ENCODE measurements at regions not wholly inside any gene's neighbourhood (a gene's known extent, or its start where the extent isn't known, plus 50 kb on each side); places are given as distances from the start of the nearest gene placed in this dataset.

DNA sequence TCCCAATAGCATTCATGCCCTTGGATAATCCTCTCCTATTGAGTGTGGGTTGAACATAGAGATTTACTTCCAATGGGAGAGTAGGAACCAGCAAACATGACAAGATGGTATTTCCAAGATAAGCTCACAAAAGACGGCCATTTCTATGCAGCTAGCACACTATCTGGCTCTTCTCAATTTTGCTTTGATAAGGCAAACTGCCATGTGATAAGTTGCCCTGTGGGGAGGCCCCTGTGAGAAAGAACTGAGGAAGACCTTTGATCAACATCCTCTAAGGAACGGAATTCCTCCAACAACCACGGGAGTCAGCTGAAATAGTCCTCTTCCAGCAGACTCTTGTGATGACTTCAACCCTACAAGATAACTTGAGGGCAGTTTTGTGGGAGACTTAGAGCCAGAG is 211.9 kb upstream of the TRPM3 start:
- WGBS, result 71% methylated on average over 3 of the region's 3 CpGs
- intact Hi-C loops (cut with DNase I), result no loop called here
- no peaks in the 10 kb centered on the region for H3K36me3 ChIP-seq
- no peak for DNase-seq (ENCODE audit: low spot score)
- no peaks in the 10 kb centered on the region for H3K4me1 ChIP-seq (replicated peaks)
- no peak overlapping the region for H3K4me3 ChIP-seq
- TF ChIP-seq POLR2AphosphoS5 (IDR thresholded peaks at IDR 0.05), result no peak
- no peak for TF ChIP-seq POLR2A (IDR thresholded peaks at IDR 0.05)
- no peak for TF ChIP-seq CTCF (IDR thresholded peaks at IDR 0.05)
- H3K27me3 ChIP-seq (replicated peaks; ENCODE audit: insufficient read depth), result peaks cover 4% of the 10 kb centered on the region
- H3K27ac ChIP-seq, result no peak overlapping the region
- H3K9me3 ChIP-seq, result no peaks in the 10 kb centered on the region

GRCh38 chr9:71331603-71332002 is 210.2 kb upstream of the TRPM3 start:
- intact Hi-C loops (cut with DNase I), result no loop called here
- Histone ChIP-seq H3K27me3 (replicated peaks; ENCODE audit: insufficient read depth) (peaks cover 4% of the 10 kb centered on the region), H3K36me3 (no peaks in the 10 kb centered on the region), H3K27ac (no peak overlapping the region), H3K4me3 (no peak overlapping the region), H3K9me3 (no peaks in the 10 kb centered on the region), H3K4me1 (replicated peaks) (no peaks in the 10 kb centered on the region)
- 78% methylated on average over 2 of the region's 2 CpGs for WGBS
- DNase-seq (ENCODE audit: low spot score), result no peak
- TF ChIP-seq CTCF (IDR thresholded peaks at IDR 0.05), result no peak
- TF ChIP-seq POLR2A (IDR thresholded peaks at IDR 0.05), result no peak
- TF ChIP-seq POLR2AphosphoS5 (IDR thresholded peaks at IDR 0.05), result no peak

GRCh38 chr9:71329873-71330272 is 208.5 kb upstream of the TRPM3 start:
- H3K36me3 ChIP-seq, result no peaks in the 10 kb centered on the region
- 84% methylated on average over 3 of the region's 3 CpGs for WGBS
- H3K4me3 ChIP-seq, result no peak overlapping the region
- peaks cover 4% of the 10 kb centered on the region for H3K27me3 ChIP-seq (replicated peaks; ENCODE audit: insufficient read depth)
- TF ChIP-seq CTCF (IDR thresholded peaks at IDR 0.05) (no peak), POLR2AphosphoS5 (IDR thresholded peaks at IDR 0.05) (no peak), POLR2A (IDR thresholded peaks at IDR 0.05) (no peak)
- no peak for DNase-seq (ENCODE audit: low spot score)
- intact Hi-C loops (cut with DNase I), result no loop called here
- no peaks in the 10 kb centered on the region for H3K4me1 ChIP-seq (replicated peaks)
- H3K9me3 ChIP-seq, result no peaks in the 10 kb centered on the region
- no peak overlapping the region for H3K27ac ChIP-seq

DNA sequence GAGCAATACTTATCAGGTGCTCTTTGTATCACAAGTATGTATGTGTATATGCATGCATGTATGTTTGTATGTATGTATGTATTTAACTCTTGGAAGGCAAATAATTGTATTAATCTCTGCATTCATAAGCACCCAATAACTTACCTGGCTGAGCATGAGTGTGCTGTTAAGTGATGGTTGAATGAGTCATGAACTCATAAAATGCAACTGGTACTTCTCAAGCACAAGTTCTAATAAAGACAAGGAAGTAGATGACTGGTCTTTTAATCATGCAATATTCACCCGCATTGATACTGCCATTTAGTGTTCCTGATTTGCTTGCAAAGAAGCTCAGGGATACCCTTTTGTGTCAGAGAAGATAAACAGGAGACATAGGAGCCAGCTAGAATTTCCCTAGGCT is 204.9 kb upstream of the TRPM3 start:
- Histone ChIP-seq H3K27me3 (replicated peaks; ENCODE audit: insufficient read depth) (no peaks in the 10 kb centered on the region), H3K27ac (no peak overlapping the region), H3K9me3 (no peaks in the 10 kb centered on the region), H3K4me3 (no peak overlapping the region), H3K4me1 (replicated peaks) (no peaks in the 10 kb centered on the region), H3K36me3 (no peaks in the 10 kb centered on the region)
- intact Hi-C loops (cut with DNase I), result no loop called here
- 62% methylated on average over 1 of the region's 1 CpG for WGBS
- DNase-seq (ENCODE audit: low spot score), result no peak
- no peak for TF ChIP-seq CTCF (IDR thresholded peaks at IDR 0.05)
- no peak for TF ChIP-seq POLR2AphosphoS5 (IDR thresholded peaks at IDR 0.05)
- TF ChIP-seq POLR2A (IDR thresholded peaks at IDR 0.05), result no peak

GRCh38 chr9:71323357-71323756 is 201.9 kb upstream of the TRPM3 start:
- no peak for DNase-seq (ENCODE audit: low spot score)
- H3K27me3 ChIP-seq (replicated peaks; ENCODE audit: insufficient read depth), result no peaks in the 10 kb centered on the region
- H3K4me3 ChIP-seq, result no peak overlapping the region
- H3K36me3 ChIP-seq, result no peaks in the 10 kb centered on the region
- WGBS, result 100% methylated on average over 3 of the region's 3 CpGs
- intact Hi-C loops (cut with DNase I), result no loop called here
- H3K4me1 ChIP-seq (replicated peaks), result no peaks in the 10 kb centered on the region
- no peak overlapping the region for H3K27ac ChIP-seq
- TF ChIP-seq CTCF (IDR thresholded peaks at IDR 0.05) (no peak), POLR2AphosphoS5 (IDR thresholded peaks at IDR 0.05) (no peak), POLR2A (IDR thresholded peaks at IDR 0.05) (no peak)
- no peaks in the 10 kb centered on the region for H3K9me3 ChIP-seq
